ENCODE measurements at regions not wholly inside any gene's neighbourhood (a gene's known extent, or its start where the extent isn't known, plus 50 kb on each side); places are given as distances from the start of the nearest gene placed in this dataset.

- H3K27ac ChIP-seq, result no peak overlapping the region
- H3K4me3 ChIP-seq, result no peak overlapping the region
- DNase-seq, result peak in 1 of 4 donors; percentile 3
- intact Hi-C loops (cut with DNase I), result no loop called here
- no peaks in the 10 kb centered on the region for H3K36me3 ChIP-seq
- H3K4me1 ChIP-seq, result no peaks in the 10 kb centered on the region
- TF ChIP-seq CTCF (IDR thresholded peaks at IDR 0.05), result no peak
- H3K27me3 ChIP-seq, result no peaks in the 10 kb centered on the region
- H3K9me3 ChIP-seq, result no peaks in the 10 kb centered on the region
- ATAC-seq, result no peak
These were observed 462.2 kb downstream of the ZPLD1 start for GRCh38 chr3:102896851-102897621.

GRCh38 chr3:102904629-102905028 lies 469.8 kb downstream of the ZPLD1 start:
- DNase-seq (peak in 1 of 4 donors; percentile 50), ATAC-seq (no peak)
- intact Hi-C loops (cut with DNase I), result no loop called here
- Histone ChIP-seq H3K4me3 (no peak overlapping the region), H3K4me1 (no peaks in the 10 kb centered on the region), H3K27me3 (no peaks in the 10 kb centered on the region), H3K27ac (no peak overlapping the region), H3K36me3 (no peaks in the 10 kb centered on the region), H3K9me3 (no peaks in the 10 kb centered on the region)
- TF ChIP-seq CTCF (IDR thresholded peaks at IDR 0.05), result no peak

- no peaks in the 10 kb centered on the region for H3K27me3 ChIP-seq
- no peak for TF ChIP-seq CTCF (IDR thresholded peaks at IDR 0.05)
- intact Hi-C loops (cut with DNase I), result no loop called here
- no peaks in the 10 kb centered on the region for H3K4me1 ChIP-seq
- ATAC-seq, result no peak
- no peak for DNase-seq
- no peaks in the 10 kb centered on the region for H3K9me3 ChIP-seq
- no peak overlapping the region for H3K27ac ChIP-seq
- no peak overlapping the region for H3K4me3 ChIP-seq
- H3K36me3 ChIP-seq, result no peaks in the 10 kb centered on the region
These were observed 471.0 kb downstream of the ZPLD1 start for GRCh38 chr3:102905811-102906210.

- no peaks in the 10 kb centered on the region for H3K27me3 ChIP-seq
- no peak for TF ChIP-seq CTCF (IDR thresholded peaks at IDR 0.05)
- intact Hi-C loops (cut with DNase I), result no loop called here
- ATAC-seq, result no peak
- H3K27ac ChIP-seq, result no peak overlapping the region
- no peaks in the 10 kb centered on the region for H3K36me3 ChIP-seq
- H3K9me3 ChIP-seq, result no peaks in the 10 kb centered on the region
- DNase-seq, result no peak
- H3K4me1 ChIP-seq, result no peaks in the 10 kb centered on the region
- no peak overlapping the region for H3K4me3 ChIP-seq
These were observed 472.0 kb downstream of the ZPLD1 start for GRCh38 chr3:102906818-102907217.

GRCh38 chr3:102909904-102910303 lies 475.1 kb downstream of the ZPLD1 start:
- no peaks in the 10 kb centered on the region for H3K4me1 ChIP-seq
- no peaks in the 10 kb centered on the region for H3K27me3 ChIP-seq
- DNase-seq (no peak), ATAC-seq (no peak)
- intact Hi-C loops (cut with DNase I), result no loop called here
- H3K27ac ChIP-seq, result no peak overlapping the region
- no peaks in the 10 kb centered on the region for H3K36me3 ChIP-seq
- no peak overlapping the region for H3K4me3 ChIP-seq
- no peak for TF ChIP-seq CTCF (IDR thresholded peaks at IDR 0.05)
- no peaks in the 10 kb centered on the region for H3K9me3 ChIP-seq

Data from left lung (tissue), 4 donors.